Stomach (tissue), 4 donors: ENCODE measurements at regions not wholly inside any gene's neighbourhood (a gene's known extent, or its start where the extent isn't known, plus 50 kb on each side); places are given as distances from the start of the nearest gene placed in this dataset.

Source experiments
- CTCF ChIP-seq, 7 experiments: fragments of 450-650 bp in 4 of 7; fragments of 200-600 bp in 3 of 7; sonication (generic) in 3 of 7; IDR thresholded peaks; one replicate each; pipeline ENCODE4 v1.5.1; 2016 to 2019; ENCODE audit warnings: antibody characterized with exemption in 7 of 7, control low read depth in 2 of 7, mild to moderate bottlenecking in 1 of 7
- POLR2A ChIP-seq, 4 donors: fragments of 450-650 bp; IDR thresholded peaks; one replicate each; pipeline ENCODE4 v1.6.1; 2016; ENCODE audit warnings: antibody characterized with exemption in 4 of 4, control low read depth in 2 of 4, mild to moderate bottlenecking in 1 of 4, moderate library complexity in 1 of 4

GRCh38 chr10:55929291-55929690 lies 431.8 kb downstream of the ZWINT start:
- TF ChIP-seq CTCF (IDR thresholded peaks at IDR 0.05) (no peak), POLR2A (IDR thresholded peaks at IDR 0.05) (no peak)
